ENCODE measurements at regions not wholly inside any gene's neighbourhood (a gene's known extent, or its start where the extent isn't known, plus 50 kb on each side); places are given as distances from the start of the nearest gene placed in this dataset.

DNA sequence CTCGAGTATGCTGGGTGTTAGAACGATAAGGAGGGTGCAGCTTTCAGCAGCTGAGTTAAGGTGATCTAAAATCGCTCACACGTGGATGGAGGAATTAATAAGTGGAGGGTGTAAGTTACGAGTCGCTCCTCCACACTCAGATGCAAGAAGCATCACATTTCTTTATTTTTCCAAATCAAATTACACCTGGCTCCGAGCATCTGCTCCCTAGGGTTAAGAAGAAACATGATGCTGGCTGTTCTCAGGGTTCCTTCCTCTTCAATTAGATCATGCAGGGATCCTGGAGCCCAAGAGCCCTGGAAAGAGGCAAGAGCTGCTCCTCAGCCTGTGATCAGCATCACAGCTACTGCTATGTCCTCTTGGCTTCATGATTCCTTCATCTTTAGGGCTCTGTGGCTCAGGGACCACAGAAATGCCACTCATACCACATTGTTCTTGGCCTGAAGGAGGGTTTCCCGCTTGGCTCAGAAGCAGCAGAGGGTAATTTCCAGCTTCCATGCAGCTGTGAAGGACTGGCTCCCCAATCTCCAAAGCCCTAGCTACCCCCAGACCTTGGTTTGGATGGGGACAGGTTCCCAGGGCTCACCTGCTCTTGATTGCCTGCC, 235.9 kb upstream of the ZNF32 start:
- no peak for DNase-seq
- POLR2A ChIA-PET: no interaction called here
- Histone ChIP-seq H3K79me2 (ENCODE audit: insufficient read depth) (no peaks in the 10 kb centered on the region), H3K27ac (ENCODE audit: low read depth in 2 of 2, low read length in 1 of 2) (no peak overlapping the region), H4K20me1 (ENCODE audit: insufficient read depth) (no peaks in the 10 kb centered on the region), H3F3A (replicated peaks; ENCODE audit: insufficient read depth) (peaks cover 7% of the 10 kb centered on the region), H3K4me1 (ENCODE audit: control insufficient read depth in 1 of 2, insufficient read depth in 2 of 2, low read depth in 1 of 2, low read length in 1 of 2) (peaks cover 0 to 13% of the 10 kb centered on the region in 2 experiments; a peak in 1 of 4 replicates), H3K9me2 (no peaks in the 10 kb centered on the region), H3K9ac (no peak overlapping the region), H3K9me3 (no peaks in the 10 kb centered on the region), H3K36me3 (replicated peaks in 1 of 2; ENCODE audit: control insufficient read depth in 1 of 2, insufficient read depth in 2 of 2, low read length in 1 of 2) (no peaks in the 10 kb centered on the region), H2AFZ (ENCODE audit: low read depth) (no peak overlapping the region), H3K27me3 (ENCODE audit: insufficient read depth) (no peaks in the 10 kb centered on the region), H3K4me2 (no peak overlapping the region), H3K4me3 (ENCODE audit: low read depth in 2 of 2, low read length in 1 of 2) (no peak overlapping the region)
- WGBS (ENCODE audit: low lambda C conversion rate): 50% methylated on average over 7 of the region's 8 CpGs
- TF ChIP-seq NFIC (IDR thresholded peaks at IDR 0.05; ENCODE audit: borderline replicate concordance) (no peak), FOXJ3 (CRISPR knock-in tag; IDR thresholded peaks at IDR 0.05) (no peak), TCF12 (IDR thresholded peaks at IDR 0.05) (no peak), JUND (IDR thresholded peaks at IDR 0.05) (no peak), MXI1 (IDR thresholded peaks at IDR 0.05; ENCODE audit: low read depth, low read length) (no peak), NRF1 (IDR thresholded peaks at IDR 0.05; ENCODE audit: low read depth, low read length) (no peak), YY1 (IDR thresholded peaks at IDR 0.05; ENCODE audit: low read depth) (no peak), FOSL2 (IDR thresholded peaks at IDR 0.05; ENCODE audit: borderline replicate concordance, low read depth) (no peak), RFX5 (IDR thresholded peaks at IDR 0.05; ENCODE audit: low read length) (no peak)
- TF ChIP-seq, protein P1, sequence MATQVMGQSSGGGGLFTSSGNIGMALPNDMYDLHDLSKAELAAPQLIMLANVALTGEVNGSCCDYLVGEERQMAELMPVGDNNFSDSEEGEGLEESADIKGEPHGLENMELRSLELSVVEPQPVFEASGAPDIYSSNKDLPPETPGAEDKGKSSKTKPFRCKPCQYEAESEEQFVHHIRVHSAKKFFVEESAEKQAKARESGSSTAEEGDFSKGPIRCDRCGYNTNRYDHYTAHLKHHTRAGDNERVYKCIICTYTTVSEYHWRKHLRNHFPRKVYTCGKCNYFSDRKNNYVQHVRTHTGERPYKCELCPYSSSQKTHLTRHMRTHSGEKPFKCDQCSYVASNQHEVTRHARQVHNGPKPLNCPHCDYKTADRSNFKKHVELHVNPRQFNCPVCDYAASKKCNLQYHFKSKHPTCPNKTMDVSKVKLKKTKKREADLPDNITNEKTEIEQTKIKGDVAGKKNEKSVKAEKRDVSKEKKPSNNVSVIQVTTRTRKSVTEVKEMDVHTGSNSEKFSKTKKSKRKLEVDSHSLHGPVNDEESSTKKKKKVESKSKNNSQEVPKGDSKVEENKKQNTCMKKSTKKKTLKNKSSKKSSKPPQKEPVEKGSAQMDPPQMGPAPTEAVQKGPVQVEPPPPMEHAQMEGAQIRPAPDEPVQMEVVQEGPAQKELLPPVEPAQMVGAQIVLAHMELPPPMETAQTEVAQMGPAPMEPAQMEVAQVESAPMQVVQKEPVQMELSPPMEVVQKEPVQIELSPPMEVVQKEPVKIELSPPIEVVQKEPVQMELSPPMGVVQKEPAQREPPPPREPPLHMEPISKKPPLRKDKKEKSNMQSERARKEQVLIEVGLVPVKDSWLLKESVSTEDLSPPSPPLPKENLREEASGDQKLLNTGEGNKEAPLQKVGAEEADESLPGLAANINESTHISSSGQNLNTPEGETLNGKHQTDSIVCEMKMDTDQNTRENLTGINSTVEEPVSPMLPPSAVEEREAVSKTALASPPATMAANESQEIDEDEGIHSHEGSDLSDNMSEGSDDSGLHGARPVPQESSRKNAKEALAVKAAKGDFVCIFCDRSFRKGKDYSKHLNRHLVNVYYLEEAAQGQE (IDR thresholded peaks at IDR 0.05; ENCODE audit: low read depth, low read length): no peak
- TF ChIP-seq, protein P2, sequence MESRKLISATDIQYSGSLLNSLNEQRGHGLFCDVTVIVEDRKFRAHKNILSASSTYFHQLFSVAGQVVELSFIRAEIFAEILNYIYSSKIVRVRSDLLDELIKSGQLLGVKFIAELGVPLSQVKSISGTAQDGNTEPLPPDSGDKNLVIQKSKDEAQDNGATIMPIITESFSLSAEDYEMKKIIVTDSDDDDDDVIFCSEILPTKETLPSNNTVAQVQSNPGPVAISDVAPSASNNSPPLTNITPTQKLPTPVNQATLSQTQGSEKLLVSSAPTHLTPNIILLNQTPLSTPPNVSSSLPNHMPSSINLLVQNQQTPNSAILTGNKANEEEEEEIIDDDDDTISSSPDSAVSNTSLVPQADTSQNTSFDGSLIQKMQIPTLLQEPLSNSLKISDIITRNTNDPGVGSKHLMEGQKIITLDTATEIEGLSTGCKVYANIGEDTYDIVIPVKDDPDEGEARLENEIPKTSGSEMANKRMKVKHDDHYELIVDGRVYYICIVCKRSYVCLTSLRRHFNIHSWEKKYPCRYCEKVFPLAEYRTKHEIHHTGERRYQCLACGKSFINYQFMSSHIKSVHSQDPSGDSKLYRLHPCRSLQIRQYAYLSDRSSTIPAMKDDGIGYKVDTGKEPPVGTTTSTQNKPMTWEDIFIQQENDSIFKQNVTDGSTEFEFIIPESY (IDR thresholded peaks at IDR 0.05; ENCODE audit: borderline replicate concordance, low read depth): no peak
- TF ChIP-seq, protein P3, sequence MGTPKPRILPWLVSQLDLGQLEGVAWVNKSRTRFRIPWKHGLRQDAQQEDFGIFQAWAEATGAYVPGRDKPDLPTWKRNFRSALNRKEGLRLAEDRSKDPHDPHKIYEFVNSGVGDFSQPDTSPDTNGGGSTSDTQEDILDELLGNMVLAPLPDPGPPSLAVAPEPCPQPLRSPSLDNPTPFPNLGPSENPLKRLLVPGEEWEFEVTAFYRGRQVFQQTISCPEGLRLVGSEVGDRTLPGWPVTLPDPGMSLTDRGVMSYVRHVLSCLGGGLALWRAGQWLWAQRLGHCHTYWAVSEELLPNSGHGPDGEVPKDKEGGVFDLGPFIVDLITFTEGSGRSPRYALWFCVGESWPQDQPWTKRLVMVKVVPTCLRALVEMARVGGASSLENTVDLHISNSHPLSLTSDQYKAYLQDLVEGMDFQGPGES (IDR thresholded peaks at IDR 0.05; ENCODE audit: low read depth, low read length): no peak
- CTCF ChIA-PET: interaction anchor here (1.9 kb wide), 1 partner anchor 13 kb away, joined by 5 read pairs; no protein-coding TSS in a partner anchor
